ENCODE measurements at regions not wholly inside any gene's neighbourhood (a gene's known extent, or its start where the extent isn't known, plus 50 kb on each side); places are given as distances from the start of the nearest gene placed in this dataset.

DNA sequence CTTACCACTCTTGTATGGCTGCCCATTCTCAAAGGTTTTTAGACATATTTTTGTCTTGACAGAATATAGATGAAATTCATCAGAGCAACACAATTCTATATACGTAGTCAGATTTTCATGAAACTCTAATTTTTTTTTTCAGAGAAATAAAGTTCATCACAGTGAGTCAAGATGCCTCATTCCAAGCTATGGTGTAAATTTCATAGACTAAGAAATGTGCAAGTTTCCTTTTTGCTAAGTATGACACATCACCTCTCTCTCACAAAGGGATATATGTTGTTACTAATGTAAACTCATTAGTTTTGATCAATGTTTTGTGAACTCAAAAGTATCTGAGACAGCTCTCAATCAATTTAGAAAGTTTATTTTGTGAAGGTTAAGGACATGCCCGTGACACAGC, 60.4 kb upstream of the ATXN3L start:
- Histone ChIP-seq H3K9me3 (ENCODE audit: low read length) (no peaks in the 10 kb centered on the region), H3K4me1 (ENCODE audit: insufficient read depth, low read length) (no peaks in the 10 kb centered on the region), H3K36me3 (replicated peaks in 1 of 2; ENCODE audit: control insufficient read depth in 1 of 2, insufficient read depth in 2 of 2, low read length in 2 of 2) (no peaks in the 10 kb centered on the region), H3K27me3 (ENCODE audit: control insufficient read depth in 1 of 2, insufficient read depth in 2 of 2, low read length in 2 of 2) (no peaks in the 10 kb centered on the region), H3K27ac (ENCODE audit: extremely low read length, insufficient read depth, low read length) (no peak overlapping the region), H3K4me3 (replicated peaks in 1 of 3; ENCODE audit: insufficient read depth in 1 of 3, low read depth in 2 of 3, low read length in 3 of 3) (no peak overlapping the region), H3K79me2 (ENCODE audit: insufficient read depth, low read length) (no peaks in the 10 kb centered on the region), H2AFZ (ENCODE audit: low read length) (no peak overlapping the region), H3K9ac (ENCODE audit: insufficient read depth, low read depth, low read length) (no peak overlapping the region), H3K4me2 (ENCODE audit: low read depth, low read length) (no peak overlapping the region), H4K20me1 (ENCODE audit: insufficient read depth, low read length) (no peaks in the 10 kb centered on the region)
- in situ Hi-C loops (cut with HindIII; ENCODE audit: extremely low pct_ligation_motif_present, low pct_unique_long_range_greater_than_20kb) (no loop called here), intact Hi-C loops (cut with micrococcal nuclease; ENCODE audit: unreplicated experiment) (no loop called here)
- no peak for DNase-seq (ENCODE audit: low spot score)
- 40% methylated on average over 2 of the region's 2 CpGs for WGBS (ENCODE audit: low lambda C conversion rate)
- no TSS peak for BruUV-seq (replicated peaks)
- no peak for TF ChIP-seq SIN3A (IDR thresholded peaks at IDR 0.05; ENCODE audit: borderline replicate concordance, low read depth, low read length)
- TF ChIP-seq, protein P1, sequence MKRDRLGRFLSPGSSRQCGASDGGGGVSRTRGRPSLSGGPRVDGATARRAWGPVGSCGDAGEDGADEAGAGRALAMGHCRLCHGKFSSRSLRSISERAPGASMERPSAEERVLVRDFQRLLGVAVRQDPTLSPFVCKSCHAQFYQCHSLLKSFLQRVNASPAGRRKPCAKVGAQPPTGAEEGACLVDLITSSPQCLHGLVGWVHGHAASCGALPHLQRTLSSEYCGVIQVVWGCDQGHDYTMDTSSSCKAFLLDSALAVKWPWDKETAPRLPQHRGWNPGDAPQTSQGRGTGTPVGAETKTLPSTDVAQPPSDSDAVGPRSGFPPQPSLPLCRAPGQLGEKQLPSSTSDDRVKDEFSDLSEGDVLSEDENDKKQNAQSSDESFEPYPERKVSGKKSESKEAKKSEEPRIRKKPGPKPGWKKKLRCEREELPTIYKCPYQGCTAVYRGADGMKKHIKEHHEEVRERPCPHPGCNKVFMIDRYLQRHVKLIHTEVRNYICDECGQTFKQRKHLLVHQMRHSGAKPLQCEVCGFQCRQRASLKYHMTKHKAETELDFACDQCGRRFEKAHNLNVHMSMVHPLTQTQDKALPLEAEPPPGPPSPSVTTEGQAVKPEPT (CRISPR knock-in tag; IDR thresholded peaks at IDR 0.05; ENCODE audit: low read depth): no peak
- TF ChIP-seq, protein P2, sequence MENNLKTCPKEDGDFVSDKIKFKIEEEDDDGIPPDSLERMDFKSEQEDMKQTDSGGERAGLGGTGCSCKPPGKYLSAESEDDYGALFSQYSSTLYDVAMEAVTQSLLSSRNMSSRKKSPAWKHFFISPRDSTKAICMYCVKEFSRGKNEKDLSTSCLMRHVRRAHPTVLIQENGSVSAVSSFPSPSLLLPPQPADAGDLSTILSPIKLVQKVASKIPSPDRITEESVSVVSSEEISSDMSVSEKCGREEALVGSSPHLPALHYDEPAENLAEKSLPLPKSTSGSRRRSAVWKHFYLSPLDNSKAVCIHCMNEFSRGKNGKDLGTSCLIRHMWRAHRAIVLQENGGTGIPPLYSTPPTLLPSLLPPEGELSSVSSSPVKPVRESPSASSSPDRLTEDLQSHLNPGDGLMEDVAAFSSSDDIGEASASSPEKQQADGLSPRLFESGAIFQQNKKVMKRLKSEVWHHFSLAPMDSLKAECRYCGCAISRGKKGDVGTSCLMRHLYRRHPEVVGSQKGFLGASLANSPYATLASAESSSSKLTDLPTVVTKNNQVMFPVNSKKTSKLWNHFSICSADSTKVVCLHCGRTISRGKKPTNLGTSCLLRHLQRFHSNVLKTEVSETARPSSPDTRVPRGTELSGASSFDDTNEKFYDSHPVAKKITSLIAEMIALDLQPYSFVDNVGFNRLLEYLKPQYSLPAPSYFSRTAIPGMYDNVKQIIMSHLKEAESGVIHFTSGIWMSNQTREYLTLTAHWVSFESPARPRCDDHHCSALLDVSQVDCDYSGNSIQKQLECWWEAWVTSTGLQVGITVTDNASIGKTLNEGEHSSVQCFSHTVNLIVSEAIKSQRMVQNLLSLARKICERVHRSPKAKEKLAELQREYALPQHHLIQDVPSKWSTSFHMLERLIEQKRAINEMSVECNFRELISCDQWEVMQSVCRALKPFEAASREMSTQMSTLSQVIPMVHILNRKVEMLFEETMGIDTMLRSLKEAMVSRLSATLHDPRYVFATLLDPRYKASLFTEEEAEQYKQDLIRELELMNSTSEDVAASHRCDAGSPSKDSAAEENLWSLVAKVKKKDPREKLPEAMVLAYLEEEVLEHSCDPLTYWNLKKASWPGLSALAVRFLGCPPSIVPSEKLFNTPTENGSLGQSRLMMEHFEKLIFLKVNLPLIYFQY (CRISPR knock-in tag; IDR thresholded peaks at IDR 0.05; ENCODE audit: borderline replicate concordance): no peak
- TF ChIP-seq, protein P3, sequence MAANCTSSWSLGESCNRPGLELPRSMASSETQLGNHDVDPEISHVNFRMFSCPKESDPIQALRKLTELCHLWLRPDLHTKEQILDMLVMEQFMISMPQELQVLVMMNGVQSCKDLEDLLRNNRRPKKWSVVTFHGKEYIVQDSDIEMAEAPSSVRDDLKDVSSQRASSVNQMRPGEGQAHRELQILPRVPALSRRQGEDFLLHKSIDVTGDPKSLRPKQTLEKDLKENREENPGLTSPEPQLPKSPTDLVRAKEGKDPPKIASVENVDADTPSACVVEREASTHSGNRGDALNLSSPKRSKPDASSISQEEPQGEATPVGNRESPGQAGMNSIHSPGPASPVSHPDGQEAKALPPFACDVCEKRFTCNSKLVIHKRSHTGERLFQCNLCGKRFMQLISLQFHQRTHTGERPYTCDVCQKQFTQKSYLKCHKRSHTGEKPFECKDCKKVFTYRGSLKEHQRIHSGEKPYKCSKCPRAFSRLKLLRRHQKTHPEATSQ (CRISPR knock-in tag; IDR thresholded peaks at IDR 0.05; ENCODE audit: borderline replicate concordance): no peak
- TF ChIP-seq U2AF1 (optimal IDR thresholded peaks at IDR 0.05; ENCODE audit: low read depth, low read length): no peak
- no peak for TF ChIP-seq PITX1 (CRISPR knock-in tag; IDR thresholded peaks at IDR 0.05)
- no peak for TF ChIP-seq NFE2L1 (CRISPR knock-in tag; IDR thresholded peaks at IDR 0.05; ENCODE audit: borderline replicate concordance)
- TF ChIP-seq MED13 (CRISPR knock-in tag; IDR thresholded peaks at IDR 0.05): no peak
- TF ChIP-seq SMYD3 (CRISPR knock-in tag; IDR thresholded peaks at IDR 0.05): no peak
- TF ChIP-seq, protein P4, sequence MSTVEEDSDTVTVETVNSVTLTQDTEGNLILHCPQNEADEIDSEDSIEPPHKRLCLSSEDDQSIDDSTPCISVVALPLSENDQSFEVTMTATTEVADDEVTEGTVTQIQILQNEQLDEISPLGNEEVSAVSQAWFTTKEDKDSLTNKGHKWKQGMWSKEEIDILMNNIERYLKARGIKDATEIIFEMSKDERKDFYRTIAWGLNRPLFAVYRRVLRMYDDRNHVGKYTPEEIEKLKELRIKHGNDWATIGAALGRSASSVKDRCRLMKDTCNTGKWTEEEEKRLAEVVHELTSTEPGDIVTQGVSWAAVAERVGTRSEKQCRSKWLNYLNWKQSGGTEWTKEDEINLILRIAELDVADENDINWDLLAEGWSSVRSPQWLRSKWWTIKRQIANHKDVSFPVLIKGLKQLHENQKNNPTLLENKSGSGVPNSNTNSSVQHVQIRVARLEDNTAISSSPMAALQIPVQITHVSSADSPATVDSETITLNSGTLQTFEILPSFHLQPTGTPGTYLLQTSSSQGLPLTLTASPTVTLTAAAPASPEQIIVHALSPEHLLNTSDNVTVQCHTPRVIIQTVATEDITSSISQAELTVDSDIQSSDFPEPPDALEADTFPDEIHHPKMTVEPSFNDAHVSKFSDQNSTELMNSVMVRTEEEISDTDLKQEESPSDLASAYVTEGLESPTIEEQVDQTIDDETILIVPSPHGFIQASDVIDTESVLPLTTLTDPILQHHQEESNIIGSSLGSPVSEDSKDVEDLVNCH (CRISPR knock-in tag; IDR thresholded peaks at IDR 0.05): no peak
- no peak for TF ChIP-seq DNMT1 (CRISPR knock-in tag; IDR thresholded peaks at IDR 0.05)
- no peak for ATAC-seq
- POLR2A ChIA-PET: no interaction called here
- no peak for FAIRE-seq
- CTCF ChIA-PET (ENCODE audit: low intra/inter-chr PET ratio, low total read pairs): no interaction called here

All from HepG2 (cell line).